ENCODE measurements at regions not wholly inside any gene's neighbourhood (a gene's known extent, or its start where the extent isn't known, plus 50 kb on each side); places are given as distances from the start of the nearest gene placed in this dataset.

DNA sequence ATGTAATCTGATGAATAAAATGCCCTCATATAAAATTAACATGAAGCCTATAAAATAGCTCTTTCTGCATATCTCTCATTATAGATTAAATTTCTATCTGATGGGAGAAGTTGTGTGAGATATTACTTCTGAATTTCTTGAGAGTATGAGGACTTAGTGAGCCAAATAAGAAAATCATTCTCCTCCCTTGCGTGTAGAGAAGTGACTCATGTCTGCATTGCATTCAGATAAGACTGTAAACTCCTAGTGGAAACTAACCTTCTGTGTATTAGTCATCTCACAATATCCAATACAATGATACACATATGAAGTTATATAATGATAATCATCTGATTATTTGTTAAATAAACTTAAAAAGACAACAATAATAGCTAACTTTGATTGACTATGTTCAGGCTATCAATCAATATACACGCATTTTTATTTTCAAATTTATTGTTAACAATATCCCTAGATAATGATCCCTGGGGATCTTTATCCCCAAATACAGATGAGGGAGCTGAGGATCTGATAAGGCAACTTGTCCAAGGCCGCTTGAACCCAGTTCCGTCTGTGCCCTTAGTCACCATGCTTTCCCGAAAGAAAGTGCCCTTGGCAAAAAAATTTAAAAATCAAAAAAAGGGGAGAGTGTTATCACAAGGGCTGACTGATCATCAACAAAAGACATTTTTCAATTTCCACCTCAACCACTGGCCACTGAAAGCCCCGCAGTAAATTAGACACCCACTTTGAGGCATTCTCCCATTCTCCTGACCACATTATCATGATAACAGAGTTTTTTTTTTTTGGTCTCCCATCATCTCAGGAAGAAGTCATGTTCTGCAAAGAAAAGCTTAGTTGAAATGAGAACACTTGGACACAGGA lies 189.2 kb upstream of the RASSF8 start:
- TF ChIP-seq, protein P1, sequence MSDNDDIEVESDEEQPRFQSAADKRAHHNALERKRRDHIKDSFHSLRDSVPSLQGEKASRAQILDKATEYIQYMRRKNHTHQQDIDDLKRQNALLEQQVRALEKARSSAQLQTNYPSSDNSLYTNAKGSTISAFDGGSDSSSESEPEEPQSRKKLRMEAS (IDR thresholded peaks at IDR 0.05; ENCODE audit: low read depth, low read length), result no peak
- no peak for TF ChIP-seq CTCF (IDR thresholded peaks at IDR 0.05; ENCODE audit: low read depth, low read length)
